Transverse colon (tissue), 4 donors: ENCODE measurements at regions not wholly inside any gene's neighbourhood (a gene's known extent, or its start where the extent isn't known, plus 50 kb on each side); places are given as distances from the start of the nearest gene placed in this dataset.

Source experiments
- DNase-seq: peaks from one replicate; pipeline ENCODE4 v3.0.0-alpha.2; 2019
- H3K27ac ChIP-seq, 4 donors: fragments of 200-600 bp; sonication (generic); 2 replicates each; pipeline ENCODE4 v1.5.1; 2016 to 2018; ENCODE audit warnings: inconsistent platforms in 4 of 4
- H3K27me3 ChIP-seq: fragments of 200-600 bp; sonication (generic); 2 replicates; pipeline ENCODE4 v1.5.1; 2017; ENCODE audit warnings: inconsistent platforms
- H3K36me3 ChIP-seq, 4 donors: fragments of 200-600 bp; sonication (generic); 2 replicates each; pipeline ENCODE4 v1.5.1; 2017 to 2019; ENCODE audit warnings: inconsistent platforms in 4 of 4
- H3K4me1 ChIP-seq, 4 donors: fragments of 200-600 bp; sonication (generic); 2 replicates each; pipeline ENCODE4 v1.5.1; 2017 to 2020; ENCODE audit warnings: inconsistent platforms in 4 of 4
- H3K4me3 ChIP-seq, 4 donors: fragments of 200-600 bp; sonication (generic); 1 replicate in 1 of 4; 2 replicates in 3 of 4; pipeline versions ENCODE4 v1.5.1 to v1.6.1; 2017 to 2019; ENCODE audit warnings: inconsistent platforms in 4 of 4
- H3K9me3 ChIP-seq, 2 donors: fragments of 200-600 bp; sonication (generic); 2 replicates each; pipeline ENCODE4 v1.5.1; 2017 to 2019; ENCODE audit warnings: inconsistent platforms in 2 of 2
- EP300 ChIP-seq: sonication (generic); formaldehyde crosslinking; IDR thresholded peaks from one replicate; pipeline ENCODE4 v1.6.1; 2017; ENCODE audit warnings: antibody characterized with exemption, low read depth
- POLR2A ChIP-seq: fragments of 450-650 bp; IDR thresholded peaks from one replicate; pipeline ENCODE4 v1.6.1; 2016; ENCODE audit warnings: antibody characterized with exemption, mild to moderate bottlenecking, moderate library complexity
- POLR2AphosphoS5 ChIP-seq, 3 donors: sonication (generic); formaldehyde crosslinking; IDR thresholded peaks; one replicate each; pipeline ENCODE4 v1.6.1; 2016; ENCODE audit warnings: antibody characterized with exemption in 3 of 3
- WGBS, 2 donors: methylation state at CpG; one replicate each; pipeline ENCODE4 v1.1.5; 2018; ENCODE audit warnings: low coverage in 1 of 2; 5-methylcytosine and 5-hydroxymethylcytosine counted together
- in situ Hi-C, 4 donors: fragments of 200-750 bp; cut with MboI; loops; one replicate each; pipeline versions ENCODE4 v1.15.0 to v1.15.1; 2017; ENCODE audit warnings: low sequenced_read_pairs in 3 of 4, low pct_ligation_motif_present in 1 of 4, low pct_unique_long_range_greater_than_20kb in 1 of 4
- intact Hi-C: fragments of 100-400 bp; cut with DNase I; formaldehyde crosslinking; loops from one replicate; pipeline ENCODE4 v1.15.1; 2023; ENCODE audit warnings: low total_unique reads
- TF ChIP-seq, protein P1 (sequence below), 5 experiments: fragments of 200-600 bp in 3 of 5; fragments of 450-650 bp in 2 of 5; sonication (generic) in 3 of 5; IDR thresholded peaks; 1 replicate in 2 of 5; 2 replicates in 3 of 5; pipeline ENCODE4 v1.5.1; 2016 to 2017; ENCODE audit warnings: antibody characterized with exemption in 5 of 5, inconsistent platforms in 3 of 5, mild to moderate bottlenecking in 2 of 5, moderate library complexity in 1 of 5

DNA sequence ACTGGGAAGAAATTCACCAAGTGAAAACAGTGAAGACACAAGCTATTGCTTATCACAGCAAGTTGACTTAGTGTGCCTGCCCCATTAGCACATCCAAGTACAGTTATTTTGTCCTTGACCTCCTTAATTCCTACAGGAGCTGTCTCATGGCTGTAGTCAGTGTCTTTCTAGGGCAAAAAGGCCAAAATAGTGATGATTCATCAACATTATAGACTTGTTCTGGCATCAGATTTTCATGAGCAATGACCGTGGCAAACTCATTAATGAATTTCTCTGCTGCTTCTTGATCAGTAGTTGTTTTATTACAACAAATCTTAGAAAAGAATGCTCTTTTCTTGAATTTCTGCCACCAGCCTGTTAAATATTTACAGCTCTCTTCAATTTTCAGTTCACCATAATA, 1169.3 kb upstream of the DDX18 start:
- in situ Hi-C loops, result no loop called here
- 46 to 64% methylated on average over 1 of the region's 1 CpG for WGBS, 2 donors
- TF ChIP-seq, protein P1, sequence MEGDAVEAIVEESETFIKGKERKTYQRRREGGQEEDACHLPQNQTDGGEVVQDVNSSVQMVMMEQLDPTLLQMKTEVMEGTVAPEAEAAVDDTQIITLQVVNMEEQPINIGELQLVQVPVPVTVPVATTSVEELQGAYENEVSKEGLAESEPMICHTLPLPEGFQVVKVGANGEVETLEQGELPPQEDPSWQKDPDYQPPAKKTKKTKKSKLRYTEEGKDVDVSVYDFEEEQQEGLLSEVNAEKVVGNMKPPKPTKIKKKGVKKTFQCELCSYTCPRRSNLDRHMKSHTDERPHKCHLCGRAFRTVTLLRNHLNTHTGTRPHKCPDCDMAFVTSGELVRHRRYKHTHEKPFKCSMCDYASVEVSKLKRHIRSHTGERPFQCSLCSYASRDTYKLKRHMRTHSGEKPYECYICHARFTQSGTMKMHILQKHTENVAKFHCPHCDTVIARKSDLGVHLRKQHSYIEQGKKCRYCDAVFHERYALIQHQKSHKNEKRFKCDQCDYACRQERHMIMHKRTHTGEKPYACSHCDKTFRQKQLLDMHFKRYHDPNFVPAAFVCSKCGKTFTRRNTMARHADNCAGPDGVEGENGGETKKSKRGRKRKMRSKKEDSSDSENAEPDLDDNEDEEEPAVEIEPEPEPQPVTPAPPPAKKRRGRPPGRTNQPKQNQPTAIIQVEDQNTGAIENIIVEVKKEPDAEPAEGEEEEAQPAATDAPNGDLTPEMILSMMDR (IDR thresholded peaks at IDR 0.05), result no peak
- TF ChIP-seq POLR2A, result no peak
- no peak for TF ChIP-seq POLR2AphosphoS5 (IDR thresholded peaks at IDR 0.05)
- no peak for TF ChIP-seq EP300

DNA sequence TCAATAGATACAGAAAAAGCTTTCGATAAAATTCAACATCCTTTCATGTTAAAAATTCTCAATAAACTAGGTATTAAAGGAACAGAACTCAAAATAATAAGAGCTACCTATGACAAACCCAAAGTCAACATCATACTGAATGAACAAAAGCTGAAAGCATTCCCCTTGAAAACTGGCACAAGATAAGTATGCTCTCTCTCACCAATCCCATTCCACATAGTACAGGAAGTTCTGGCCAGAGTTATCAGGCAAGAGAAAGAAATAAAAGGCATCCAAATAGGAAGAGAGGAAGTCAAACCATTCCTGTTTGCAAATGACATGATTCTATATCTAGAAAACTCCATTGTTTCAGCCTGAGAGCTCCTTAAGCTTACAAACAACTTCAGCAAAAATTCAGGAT, 1145.8 kb upstream of the DDX18 start:
- Histone ChIP-seq H3K9me3 (no peaks in the 10 kb centered on the region), H3K27me3 (no peaks in the 10 kb centered on the region), H3K4me3 (no peak overlapping the region), H3K27ac (no peak overlapping the region), H3K36me3 (no peaks in the 10 kb centered on the region), H3K4me1 (no peaks in the 10 kb centered on the region)
- intact Hi-C loops, result no loop called here
- DNase-seq, result no peak
- TF ChIP-seq, protein P1 (IDR thresholded peaks at IDR 0.05), result no peak
- TF ChIP-seq POLR2AphosphoS5 (IDR thresholded peaks at IDR 0.05) (no peak), POLR2A (no peak), EP300 (no peak)
- in situ Hi-C loops, result no loop called here
- 86 to 94% methylated on average over 1 of the region's 1 CpG for WGBS, 2 donors

More for the DNA sequence above, 1169.3 kb upstream of the DDX18 start:
- H3K4me1 ChIP-seq, result no peaks in the 10 kb centered on the region
- H3K27me3 ChIP-seq, result no peaks in the 10 kb centered on the region
- no peak for DNase-seq
- H3K9me3 ChIP-seq, result no peaks in the 10 kb centered on the region
- intact Hi-C loops, result no loop called here
- H3K27ac ChIP-seq, result no peak overlapping the region
- H3K4me3 ChIP-seq, result no peak overlapping the region
- no peaks in the 10 kb centered on the region for H3K36me3 ChIP-seq

DNA sequence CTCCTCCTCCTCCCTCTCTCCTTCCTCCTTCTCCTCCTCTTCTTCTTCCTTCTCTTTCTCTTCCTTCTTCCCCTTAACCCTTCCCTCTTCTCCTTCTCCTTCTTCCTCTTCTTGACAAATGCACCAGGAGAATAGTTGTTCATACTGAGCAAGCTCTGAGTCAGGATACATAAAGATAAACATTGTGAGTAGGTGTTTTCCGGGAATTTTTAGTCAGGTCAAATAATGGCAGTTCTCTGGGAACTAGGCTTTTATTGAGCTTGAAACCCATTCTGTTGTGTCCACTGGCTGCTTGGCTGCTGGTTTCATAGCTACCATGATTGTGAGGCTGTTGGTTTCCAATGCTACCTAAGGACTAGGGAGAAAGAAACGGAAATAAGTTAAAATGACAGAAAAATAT, 1144.7 kb upstream of the DDX18 start:
- DNase-seq, result no peak
- intact Hi-C loops, result no loop called here
- no peak overlapping the region for H3K27ac ChIP-seq
- H3K4me3 ChIP-seq, result no peak overlapping the region
- in situ Hi-C loops, result no loop called here
- H3K9me3 ChIP-seq, result no peaks in the 10 kb centered on the region
- H3K36me3 ChIP-seq, result no peaks in the 10 kb centered on the region
- WGBS, 2 donors, result 50 to 60% methylated on average over 2 of the region's 2 CpGs
- TF ChIP-seq POLR2A, result no peak
- no peak for TF ChIP-seq POLR2AphosphoS5 (IDR thresholded peaks at IDR 0.05)
- no peaks in the 10 kb centered on the region for H3K27me3 ChIP-seq
- no peaks in the 10 kb centered on the region for H3K4me1 ChIP-seq

- no peak for DNase-seq
- Histone ChIP-seq H3K9me3 (no peaks in the 10 kb centered on the region), H3K4me1 (no peaks in the 10 kb centered on the region), H3K27ac (no peak overlapping the region), H3K36me3 (no peaks in the 10 kb centered on the region), H3K27me3 (no peaks in the 10 kb centered on the region), H3K4me3 (no peak overlapping the region)
- in situ Hi-C loops, result no loop called here
- intact Hi-C loops, result no loop called here
- TF ChIP-seq EP300, result no peak
- no peak for TF ChIP-seq POLR2AphosphoS5 (IDR thresholded peaks at IDR 0.05)
- TF ChIP-seq, protein P1 (IDR thresholded peaks at IDR 0.05), result no peak
- no peak for TF ChIP-seq POLR2A
Measured at GRCh38 chr2:116674188-116674587, 1140.3 kb upstream of the DDX18 start.

DNA sequence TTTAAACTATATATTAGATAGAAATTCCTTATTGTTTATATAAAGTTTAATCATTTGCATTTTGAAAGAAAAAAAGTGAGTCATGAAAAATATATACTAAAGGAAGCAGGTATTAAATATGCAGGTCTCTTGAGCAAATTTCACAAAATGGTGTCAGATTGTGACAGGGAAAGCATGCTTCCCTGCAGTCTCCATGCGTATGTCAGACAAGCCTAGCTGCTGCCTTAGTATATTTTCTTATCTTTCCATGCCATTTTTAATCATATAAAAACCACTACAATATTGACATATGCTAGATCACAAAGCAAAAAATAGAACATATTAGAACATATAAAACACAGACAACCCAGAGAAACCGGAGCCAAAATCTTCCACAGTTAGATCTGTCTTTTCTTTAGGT, 1137.7 kb upstream of the DDX18 start:
- Histone ChIP-seq H3K27me3 (no peaks in the 10 kb centered on the region), H3K36me3 (no peaks in the 10 kb centered on the region), H3K27ac (no peak overlapping the region), H3K4me3 (no peak overlapping the region), H3K9me3 (no peaks in the 10 kb centered on the region), H3K4me1 (no peaks in the 10 kb centered on the region)
- 65 to 88% methylated on average over 2 of the region's 2 CpGs for WGBS, 2 donors
- TF ChIP-seq POLR2A, result no peak
- TF ChIP-seq POLR2AphosphoS5 (IDR thresholded peaks at IDR 0.05), result no peak
- no peak for TF ChIP-seq EP300
- TF ChIP-seq, protein P1 (IDR thresholded peaks at IDR 0.05), result no peak
- intact Hi-C loops (no loop called here), in situ Hi-C loops (no loop called here)
- no peak for DNase-seq
